Skeletal muscle cell (primary cell): ENCODE measurements at regions not wholly inside any gene's neighbourhood (a gene's known extent, or its start where the extent isn't known, plus 50 kb on each side); places are given as distances from the start of the nearest gene placed in this dataset.

ENCODE experiments used
- DNase-seq: peaks from one replicate; pipeline ENCODE4 v3.0.0-alpha.2; 2010; ENCODE audit warnings: low read depth
- H3K4me3 ChIP-seq: 2 replicates; pipeline ENCODE4 v1.5.1; 2011; ENCODE audit warnings: low read depth, mild to moderate bottlenecking, control low read depth, low read length, moderate library complexity

GRCh38 chr10:106134326-106135000 lies 1030.0 kb downstream of the SORCS1 start:
- no peak overlapping the region for H3K4me3 ChIP-seq
- DNase-seq, result no peak

GRCh38 chr10:106133451-106133850 lies 1031.1 kb downstream of the SORCS1 start:
- H3K4me3 ChIP-seq, result no peak overlapping the region
- DNase-seq, result no peak

- DNase-seq, result no peak
- no peak overlapping the region for H3K4me3 ChIP-seq
Measured at GRCh38 chr10:106132956-106133355, 1031.5 kb downstream of the SORCS1 start.

GRCh38 chr10:106114656-106115186 lies 1049.8 kb downstream of the SORCS1 start:
- DNase-seq, result no peak
- no peak overlapping the region for H3K4me3 ChIP-seq

- DNase-seq, result peak; percentile 19
- no peak overlapping the region for H3K4me3 ChIP-seq
Measured at GRCh38 chr10:106111246-106111645, 1053.3 kb downstream of the SORCS1 start.

- peak; percentile 84 for DNase-seq
- H3K4me3 ChIP-seq, result no peak overlapping the region
Measured at GRCh38 chr10:106107706-106108105, 1056.8 kb downstream of the SORCS1 start.

- no peak overlapping the region for H3K4me3 ChIP-seq
- DNase-seq, result no peak
Measured at GRCh38 chr10:106106114-106106513, 1058.4 kb downstream of the SORCS1 start.

GRCh38 chr10:106089855-106090254 lies 1074.7 kb downstream of the SORCS1 start:
- H3K4me3 ChIP-seq, result no peak overlapping the region
- DNase-seq, result no peak

GRCh38 chr10:106086391-106086790 lies 1078.1 kb downstream of the SORCS1 start:
- H3K4me3 ChIP-seq, result no peak overlapping the region
- no peak for DNase-seq

- peak; percentile 53 for DNase-seq
- no peak overlapping the region for H3K4me3 ChIP-seq
Measured at GRCh38 chr10:106083572-106083971, 1080.9 kb downstream of the SORCS1 start.

GRCh38 chr10:106082865-106083264 lies 1081.6 kb downstream of the SORCS1 start:
- H3K4me3 ChIP-seq, result no peak overlapping the region
- DNase-seq, result peak; percentile 71

GRCh38 chr10:106078895-106079576 lies 1085.5 kb downstream of the SORCS1 start:
- DNase-seq, result peak; percentile 43
- H3K4me3 ChIP-seq, result no peak overlapping the region

- no peak for DNase-seq
- no peak overlapping the region for H3K4me3 ChIP-seq
Measured at GRCh38 chr10:106076496-106076895, 1088.0 kb downstream of the SORCS1 start.

GRCh38 chr10:106053061-106053460 lies 1111.4 kb downstream of the SORCS1 start:
- DNase-seq, result no peak
- H3K4me3 ChIP-seq, result no peak overlapping the region

- no peak for DNase-seq
Measured at GRCh38 chr10:106044503-106044902, 1120.0 kb downstream of the SORCS1 start.

GRCh38 chr10:106043863-106044262 lies 1120.6 kb downstream of the SORCS1 start:
- no peak overlapping the region for H3K4me3 ChIP-seq
- DNase-seq, result peak; percentile 36

More at GRCh38 chr10:106044503-106044902, 1120.0 kb downstream of the SORCS1 start:
- no peak overlapping the region for H3K4me3 ChIP-seq

- DNase-seq, result no peak
- H3K4me3 ChIP-seq, result no peak overlapping the region
Measured at GRCh38 chr10:106038246-106038645, 1126.3 kb downstream of the SORCS1 start.

- DNase-seq, result no peak
Measured at GRCh38 chr10:106033065-106033464, 1131.4 kb downstream of the SORCS1 start.

GRCh38 chr10:106032450-106033002 lies 1132.0 kb downstream of the SORCS1 start:
- H3K4me3 ChIP-seq, result no peak overlapping the region
- no peak for DNase-seq

More at GRCh38 chr10:106033065-106033464, 1131.4 kb downstream of the SORCS1 start:
- no peak overlapping the region for H3K4me3 ChIP-seq

GRCh38 chr10:106027240-106027639 lies 1137.3 kb downstream of the SORCS1 start:
- no peak for DNase-seq
- H3K4me3 ChIP-seq, result no peak overlapping the region
